GM19463 (cell line): ENCODE measurements at regions not wholly inside any gene's neighbourhood (a gene's known extent, or its start where the extent isn't known, plus 50 kb on each side); places are given as distances from the start of the nearest gene placed in this dataset.

ENCODE experiments used
- ATAC-seq: cut with Tn5 transposase; IDR thresholded peaks from one replicate; pipeline ENCODE4 v1.9.1; 2021; ENCODE audit warnings: mild to moderate bottlenecking, moderate library complexity; ENCODE audit not compliant: unreplicated experiment

GRCh38 chr12:124633365-124634362 lies 66.3 kb upstream of the NCOR2 start:
- no peak for ATAC-seq

GRCh38 chr12:124632519-124632984 lies 65.1 kb upstream of the NCOR2 start:
- ATAC-seq: no peak

GRCh38 chr12:124631681-124632256 lies 64.4 kb upstream of the NCOR2 start:
- no peak for ATAC-seq

- ATAC-seq: no peak
Measured at GRCh38 chr12:124630791-124631313, 63.4 kb upstream of the NCOR2 start.

GRCh38 chr12:124629789-124630480 lies 62.5 kb upstream of the NCOR2 start:
- no peak for ATAC-seq

GRCh38 chr12:124629117-124629516 lies 61.7 kb upstream of the NCOR2 start:
- ATAC-seq: no peak

GRCh38 chr12:124627956-124628355 lies 60.5 kb upstream of the NCOR2 start:
- ATAC-seq: no peak

- no peak for ATAC-seq
Measured at GRCh38 chr12:124626971-124627411, 59.6 kb upstream of the NCOR2 start.

- ATAC-seq: no peak
Measured at GRCh38 chr12:124625867-124626675, 58.7 kb upstream of the NCOR2 start.

- no peak for ATAC-seq
Measured at GRCh38 chr12:124624823-124625222, 57.4 kb upstream of the NCOR2 start.

- no peak for ATAC-seq
Measured at GRCh38 chr12:124623344-124624035, 56.1 kb upstream of the NCOR2 start.

GRCh38 chr12:124622764-124623163 lies 55.4 kb upstream of the NCOR2 start:
- ATAC-seq: no peak

GRCh38 chr12:124622331-124622730 lies 54.9 kb upstream of the NCOR2 start:
- ATAC-seq: no peak

- no peak for ATAC-seq
Measured at GRCh38 chr12:124621296-124621660, 53.9 kb upstream of the NCOR2 start.

- no peak for ATAC-seq
Measured at GRCh38 chr12:124620606-124621295, 53.3 kb upstream of the NCOR2 start.

- ATAC-seq: no peak
Measured at GRCh38 chr12:124618291-124618902, 51.0 kb upstream of the NCOR2 start.

- no peak for ATAC-seq
Measured at GRCh38 chr12:124617615-124618014, 50.2 kb upstream of the NCOR2 start.
